ENCODE measurements at regions not wholly inside any gene's neighbourhood (a gene's known extent, or its start where the extent isn't known, plus 50 kb on each side); places are given as distances from the start of the nearest gene placed in this dataset.

GRCh38 chr3:20904671-20905070 is 718.7 kb upstream of the SGO1 start:
- no peak for TF ChIP-seq CTCF (IDR thresholded peaks at IDR 0.05)
- no peak for TF ChIP-seq POLR2A (IDR thresholded peaks at IDR 0.05)
